GM19324 (cell line): ENCODE measurements at regions not wholly inside any gene's neighbourhood (a gene's known extent, or its start where the extent isn't known, plus 50 kb on each side); places are given as distances from the start of the nearest gene placed in this dataset.
"Not testable (repeated sequence)": the region's sequence is repeated elsewhere in the genome, so short reads cannot be mapped to it uniquely, and the experiment has no call there.

ENCODE experiments used
- ATAC-seq: cut with Tn5 transposase; IDR thresholded peaks from one replicate; pipeline ENCODE4 v1.9.1; 2021; ENCODE audit warnings: mild to moderate bottlenecking, moderate library complexity; ENCODE audit not compliant: unreplicated experiment, low FRiP score

DNA sequence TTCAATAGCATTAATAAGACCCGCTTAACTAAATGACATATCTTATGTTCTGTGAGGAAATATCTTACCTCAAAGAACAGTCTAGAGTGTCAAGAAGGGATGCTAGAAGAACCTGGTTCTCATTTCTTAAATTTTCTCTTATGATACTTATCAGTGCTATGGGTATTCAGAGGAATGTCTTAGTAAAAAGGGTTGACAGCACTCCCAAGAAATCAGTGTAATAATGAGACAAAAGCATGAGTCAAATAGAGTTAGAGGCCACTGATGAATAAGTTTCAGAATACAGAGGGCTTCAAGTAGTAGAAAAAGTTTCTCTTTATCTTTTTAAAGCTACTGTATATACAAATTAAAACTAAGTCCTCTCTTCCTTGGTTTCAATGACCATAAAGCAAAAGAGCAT, 242.8 kb downstream of the GJA1 start:
- ATAC-seq = no peak

- ATAC-seq = no peak
Measured at GRCh38 chr6:121680058-121680457, 244.6 kb downstream of the GJA1 start.

DNA sequence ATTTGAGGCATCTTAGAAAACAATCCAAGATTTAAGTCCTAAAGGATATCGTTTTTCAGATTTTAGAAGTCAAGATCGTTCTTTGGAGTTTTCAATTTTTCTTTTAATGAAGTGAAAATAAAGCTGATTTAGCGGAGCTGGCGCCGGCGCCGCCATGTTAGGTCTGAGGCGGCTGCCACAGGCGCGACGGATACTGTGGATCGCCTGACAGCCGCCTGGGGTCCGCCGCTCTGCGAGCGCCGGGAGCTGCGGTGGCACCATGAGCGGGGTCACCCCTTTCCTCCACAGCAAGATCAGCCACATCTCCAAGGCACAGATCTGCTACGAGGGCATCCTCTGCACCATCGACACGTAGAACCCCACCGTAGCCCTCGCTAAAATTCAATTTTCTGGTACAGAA, 247.2 kb downstream of the GJA1 start:
- no peak for ATAC-seq

GRCh38 chr6:121685806-121686205, 250.4 kb downstream of the GJA1 start:
- ATAC-seq = not testable (repeated sequence)

DNA sequence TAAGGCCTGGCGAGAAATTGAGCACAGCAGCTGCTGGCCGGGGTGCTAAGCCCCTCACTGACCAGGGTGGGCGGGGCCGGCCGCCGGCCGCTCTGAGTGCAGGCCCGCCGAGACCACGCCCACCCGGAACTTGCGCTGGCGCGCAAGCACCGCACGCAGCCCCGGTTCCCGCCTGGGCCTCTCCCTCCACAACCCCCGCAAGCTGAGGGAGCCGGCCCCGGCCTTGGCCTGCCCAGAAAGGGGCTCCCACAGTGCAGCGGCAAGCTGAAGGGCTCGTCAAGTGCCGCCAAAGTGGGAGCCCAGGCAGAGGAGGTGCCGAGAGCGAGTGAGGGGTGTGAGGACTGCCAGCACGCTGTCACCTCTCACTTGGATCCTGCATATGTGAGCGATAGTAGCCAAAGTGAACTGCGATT, 251.2 kb downstream of the GJA1 start:
- ATAC-seq = no peak

- no peak for ATAC-seq
Measured at GRCh38 chr6:121688974-121689373, 253.5 kb downstream of the GJA1 start.

GRCh38 chr6:121691126-121691551, 255.7 kb downstream of the GJA1 start:
- ATAC-seq = no peak

DNA sequence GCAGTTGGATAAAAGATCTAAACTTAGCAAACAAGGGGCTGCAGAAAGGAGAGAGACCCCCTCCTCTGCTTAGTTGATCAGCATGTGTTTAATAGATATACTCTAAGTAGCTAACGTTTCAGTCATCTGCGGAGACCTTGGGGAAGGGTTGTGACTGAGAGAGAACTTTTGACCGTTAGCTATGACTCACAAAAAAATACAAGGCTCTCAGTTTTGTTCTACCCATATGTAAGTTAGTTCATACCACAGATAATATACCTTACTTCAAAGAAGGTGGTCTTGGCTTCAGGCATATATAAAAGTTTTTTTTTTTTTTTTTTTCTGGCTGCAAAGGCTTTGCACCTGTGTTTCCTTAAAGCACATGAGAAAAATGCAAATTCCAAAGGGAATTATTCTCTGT, 258.9 kb downstream of the GJA1 start:
- ATAC-seq = no peak

GRCh38 chr6:121694801-121695251, 259.4 kb downstream of the GJA1 start:
- ATAC-seq = no peak

DNA sequence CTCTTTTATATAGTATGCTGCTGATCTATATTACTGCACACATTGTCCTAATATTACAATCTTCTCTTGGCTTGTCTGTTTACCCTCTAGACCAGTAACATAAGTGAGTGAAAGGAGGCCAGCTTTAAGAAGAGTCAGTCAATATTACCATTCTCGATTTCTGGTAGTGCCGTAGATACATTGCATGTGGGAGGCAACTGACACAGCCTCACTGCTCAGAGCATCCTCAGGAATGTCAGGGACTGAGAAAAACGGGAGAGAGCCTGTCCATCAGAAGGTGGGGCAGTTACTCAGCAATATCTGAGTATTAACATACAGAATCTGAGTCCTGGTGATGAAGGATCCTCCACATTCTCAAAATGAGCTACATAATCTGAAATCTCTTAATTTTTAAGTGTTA, 259.9 kb downstream of the GJA1 start:
- no peak for ATAC-seq

DNA sequence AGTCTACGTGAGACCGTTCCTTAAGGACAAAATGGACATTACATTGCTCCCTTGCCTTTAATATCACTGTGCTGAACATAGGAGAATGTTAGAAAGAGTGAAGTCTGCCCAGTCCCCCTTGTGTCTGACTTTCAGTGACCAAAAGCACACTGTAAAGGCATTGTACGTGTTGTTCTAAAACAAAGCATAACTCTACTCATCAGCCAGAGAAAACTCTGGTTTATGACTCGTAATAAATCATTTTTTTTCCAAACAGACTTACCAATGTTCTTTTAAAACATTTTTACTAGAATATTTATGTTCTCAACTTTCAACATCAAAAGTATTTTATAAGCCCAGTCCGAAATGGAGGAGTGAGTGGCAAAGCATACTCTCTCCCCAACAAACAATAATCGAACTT, 262.5 kb downstream of the GJA1 start:
- ATAC-seq = no peak

- no peak for ATAC-seq
Measured at GRCh38 chr6:121698617-121699016, 263.2 kb downstream of the GJA1 start.

GRCh38 chr6:121703129-121703528, 267.7 kb downstream of the GJA1 start:
- ATAC-seq = not testable (repeated sequence)

DNA sequence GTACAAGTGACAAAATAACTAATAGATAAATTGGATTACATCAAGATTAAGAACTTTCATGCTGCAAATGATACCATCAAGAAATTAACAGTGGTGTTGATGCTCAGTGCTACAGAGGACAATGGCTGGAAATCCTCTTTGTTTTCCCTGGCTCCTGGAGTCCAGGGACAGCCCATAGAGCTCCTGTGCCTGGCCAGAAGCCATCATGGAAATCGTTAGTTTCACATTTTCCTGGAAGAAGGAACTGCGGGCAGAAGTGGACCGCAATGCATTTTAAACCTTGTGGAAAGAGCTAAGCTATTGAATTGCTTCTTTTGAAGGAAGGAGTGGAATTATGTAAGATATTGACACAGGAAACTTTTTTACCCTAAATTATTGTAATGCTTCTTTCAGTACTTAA, 276.0 kb downstream of the GJA1 start:
- ATAC-seq = no peak

DNA sequence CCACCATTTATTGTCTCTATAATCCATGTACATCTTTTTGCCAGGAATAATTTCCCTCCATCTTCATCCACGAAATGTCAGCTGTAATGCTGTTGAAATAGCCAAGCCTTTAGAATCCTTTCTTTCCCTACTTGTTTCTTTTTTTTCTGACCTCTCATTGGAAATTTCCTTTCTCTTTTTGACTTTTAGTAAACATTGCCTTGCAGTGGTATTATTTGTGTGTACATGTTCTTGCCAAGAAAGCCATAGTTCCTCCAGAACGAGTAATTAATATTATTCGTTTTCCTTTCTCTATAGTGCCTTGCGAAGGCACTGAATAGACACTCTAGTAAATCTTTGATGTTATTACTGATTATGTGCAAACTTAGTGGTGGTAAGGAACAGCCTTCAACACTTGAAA, 282.2 kb downstream of the GJA1 start:
- ATAC-seq = no peak

DNA sequence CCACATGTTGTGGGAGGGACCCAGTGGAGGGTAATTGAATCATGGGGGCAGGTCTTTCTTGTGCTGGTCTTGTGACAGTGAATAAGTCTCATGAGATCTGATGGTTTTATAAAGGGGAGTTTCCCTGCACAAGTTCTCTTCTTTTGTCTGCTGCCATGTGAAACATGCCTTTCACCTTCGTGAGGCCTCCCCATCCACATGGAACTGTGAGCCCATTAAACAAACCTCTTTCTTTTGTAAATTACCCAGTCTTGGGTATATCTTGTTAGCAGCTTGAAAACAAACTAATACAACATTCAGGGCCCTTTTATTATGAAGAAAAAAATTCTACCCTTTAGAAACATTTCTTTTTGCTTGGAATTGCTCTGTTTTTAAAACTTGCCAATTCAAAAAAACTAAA, 285.4 kb downstream of the GJA1 start:
- ATAC-seq = not testable (repeated sequence)

- ATAC-seq = no peak
Measured at GRCh38 chr6:121723623-121724022, 288.2 kb downstream of the GJA1 start.

- no peak for ATAC-seq
Measured at GRCh38 chr6:121724576-121724975, 289.1 kb downstream of the GJA1 start.

DNA sequence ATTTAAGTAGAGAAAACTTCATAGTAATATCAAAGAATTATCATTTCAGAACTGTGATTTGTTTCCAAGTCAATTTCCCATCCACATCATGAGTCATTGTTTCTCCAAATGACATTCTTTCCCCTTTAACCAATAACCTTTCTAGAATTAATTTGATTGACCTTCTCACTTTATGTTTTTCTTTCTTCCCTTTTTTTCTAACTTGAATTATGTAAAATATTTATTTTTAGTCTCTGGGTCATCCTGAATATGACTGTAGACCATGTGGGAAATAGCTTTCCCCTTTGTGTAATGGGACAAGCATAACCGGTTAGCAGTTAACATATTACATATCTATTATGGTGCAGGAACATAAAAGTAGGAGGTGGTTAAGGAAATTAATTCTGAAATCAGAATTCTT, 291.1 kb downstream of the GJA1 start:
- no peak for ATAC-seq

GRCh38 chr6:121730616-121731015, 295.2 kb downstream of the GJA1 start:
- no peak for ATAC-seq

DNA sequence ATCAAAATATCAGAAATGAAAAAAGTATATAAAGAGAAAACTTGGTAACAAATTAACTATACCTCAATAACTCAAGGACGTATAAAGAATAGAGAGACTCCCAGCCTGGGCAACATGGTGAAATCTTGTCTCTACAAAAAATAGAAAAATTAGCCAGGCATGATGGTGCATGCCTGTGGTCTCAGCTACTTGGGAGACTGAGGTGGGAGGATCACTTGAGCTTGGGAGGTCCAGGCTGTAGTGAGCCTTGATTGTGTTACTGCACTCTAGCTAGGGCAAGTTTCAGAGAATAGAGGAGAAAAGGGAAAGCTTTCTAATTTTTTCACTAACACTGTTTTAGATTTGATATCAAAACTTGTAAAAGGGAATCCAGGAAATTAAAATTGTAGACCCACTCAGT, 295.9 kb downstream of the GJA1 start:
- no peak for ATAC-seq

DNA sequence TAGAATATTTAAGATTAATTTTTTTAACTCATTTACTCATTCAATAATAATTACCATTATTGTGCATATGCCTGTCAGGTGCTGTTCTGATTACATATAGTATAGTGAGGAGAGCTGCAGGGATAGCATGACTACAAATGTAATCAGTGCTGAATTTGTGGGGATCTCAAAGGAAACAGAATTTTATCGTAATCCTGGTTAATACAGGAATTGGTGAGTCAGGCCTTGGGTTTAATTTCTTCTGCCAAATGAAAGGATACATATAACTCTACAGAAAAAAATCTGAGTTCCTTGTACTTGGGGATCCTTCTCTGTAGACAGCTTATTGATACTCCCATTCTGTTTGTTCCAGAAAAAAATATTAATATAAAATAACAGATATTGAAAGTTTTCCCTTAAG, 297.2 kb downstream of the GJA1 start:
- ATAC-seq = no peak

DNA sequence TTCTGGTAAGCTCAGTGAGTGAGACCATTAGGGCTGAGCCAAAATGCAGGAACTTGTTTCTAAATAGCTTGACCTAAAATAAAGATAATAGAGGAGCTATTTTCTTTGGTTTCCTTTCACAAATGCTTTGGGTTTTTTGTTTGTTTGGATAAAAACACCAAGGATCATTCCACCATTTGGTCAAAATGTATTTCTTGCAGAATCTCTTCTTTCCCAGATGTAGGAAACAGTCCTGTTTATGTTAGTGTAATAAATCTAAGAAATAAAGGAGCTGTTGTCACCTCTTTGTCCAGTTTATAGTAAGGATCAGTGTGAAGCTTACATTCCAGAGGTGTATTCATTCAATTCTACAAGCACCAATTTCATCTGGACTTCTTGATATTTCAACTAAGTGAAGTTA, 297.8 kb downstream of the GJA1 start:
- ATAC-seq = no peak
